ENCODE measurements at regions not wholly inside any gene's neighbourhood (a gene's known extent, or its start where the extent isn't known, plus 50 kb on each side); places are given as distances from the start of the nearest gene placed in this dataset.

GRCh38 chr10:2619472-2619871 lies 447.9 kb upstream of the PFKP start:
- 0 out of 2 replicates have a peak, but pooled peaks have one; percentile 9 for TF ChIP-seq CTCF (IDR thresholded peaks at IDR 0.05; ENCODE audit: low read depth, low read length)
- no peak overlapping the region for H3K4me3 ChIP-seq (ENCODE audit: low read depth, low read length)

- no peak for TF ChIP-seq CTCF (IDR thresholded peaks at IDR 0.05; ENCODE audit: low read depth, low read length)
- no peak overlapping the region for H3K4me3 ChIP-seq (ENCODE audit: low read depth, low read length)
Observed at GRCh38 chr10:2618690-2619089, 448.7 kb upstream of the PFKP start.

GRCh38 chr10:2616215-2616614 lies 451.1 kb upstream of the PFKP start:
- TF ChIP-seq CTCF (IDR thresholded peaks at IDR 0.05; ENCODE audit: low read depth, low read length), result no peak
- H3K4me3 ChIP-seq (ENCODE audit: low read depth, low read length), result no peak overlapping the region

GRCh38 chr10:2611603-2612002 lies 455.7 kb upstream of the PFKP start:
- no peak for TF ChIP-seq CTCF (IDR thresholded peaks at IDR 0.05; ENCODE audit: low read depth, low read length)
- no peak overlapping the region for H3K4me3 ChIP-seq (ENCODE audit: low read depth, low read length)

- H3K4me3 ChIP-seq (ENCODE audit: low read depth, low read length), result no peak overlapping the region
- TF ChIP-seq CTCF (IDR thresholded peaks at IDR 0.05; ENCODE audit: low read depth, low read length), result no peak
Observed at GRCh38 chr10:2610946-2611345, 456.4 kb upstream of the PFKP start.

GRCh38 chr10:2604891-2605290 lies 462.5 kb upstream of the PFKP start:
- H3K4me3 ChIP-seq (ENCODE audit: low read depth, low read length), result no peak overlapping the region
- no peak for TF ChIP-seq CTCF (IDR thresholded peaks at IDR 0.05; ENCODE audit: low read depth, low read length)

- no peak for TF ChIP-seq CTCF (IDR thresholded peaks at IDR 0.05; ENCODE audit: low read depth, low read length)
- H3K4me3 ChIP-seq (ENCODE audit: low read depth, low read length), result no peak overlapping the region
Observed at GRCh38 chr10:2599571-2599970, 467.8 kb upstream of the PFKP start.

All from WI38 (cell line).